ENCODE measurements at regions not wholly inside any gene's neighbourhood (a gene's known extent, or its start where the extent isn't known, plus 50 kb on each side); places are given as distances from the start of the nearest gene placed in this dataset.

- TF ChIP-seq CTCF (IDR thresholded peaks at IDR 0.05; ENCODE audit: control extremely low read depth, extremely low read depth, low read depth, missing control alignments), result no peak
- no peak for DNase-seq (ENCODE audit: extremely low spot score)
- ChIA-PET CTCF (no interaction called here), POLR2A (no interaction called here)
Observed at GRCh38 chr5:15433709-15434108, 66.3 kb upstream of the FBXL7 start.

- CTCF ChIA-PET, result interaction anchor here (1.2 kb wide), 2 partner anchors 9 to 38 kb away, joined by 3 read pairs; no protein-coding TSS in a partner anchor
- POLR2A ChIA-PET, result interaction anchor here (0.7 kb wide), 1 partner anchor 9 kb away, joined by 3 read pairs; no protein-coding TSS in a partner anchor
- DNase-seq (ENCODE audit: extremely low spot score), result no peak
- TF ChIP-seq CTCF (IDR thresholded peaks at IDR 0.05; ENCODE audit: control extremely low read depth, extremely low read depth, low read depth, missing control alignments), result no peak
Observed at GRCh38 chr5:15431923-15432322, 68.1 kb upstream of the FBXL7 start.

- TF ChIP-seq CTCF (IDR thresholded peaks at IDR 0.05; ENCODE audit: control extremely low read depth, extremely low read depth, low read depth, missing control alignments), result no peak
- ChIA-PET POLR2A (no interaction called here), CTCF (interaction anchor here (1.0 to 1.4 kb wide), 3 partner anchors 9 to 13 kb away, joined by 3 to 4 read pairs (median 3); no protein-coding TSS in a partner anchor)
- DNase-seq (ENCODE audit: extremely low spot score), result no peak
Observed at GRCh38 chr5:15425766-15426165, 74.2 kb upstream of the FBXL7 start.

GRCh38 chr5:15424769-15425168, 75.2 kb upstream of the FBXL7 start:
- POLR2A ChIA-PET, result no interaction called here
- no peak for DNase-seq (ENCODE audit: extremely low spot score)
- TF ChIP-seq CTCF (IDR thresholded peaks at IDR 0.05; ENCODE audit: control extremely low read depth, extremely low read depth, low read depth, missing control alignments), result no peak
- CTCF ChIA-PET, result interaction anchor here (1.0 to 1.2 kb wide), 2 partner anchors 8 to 14 kb away, joined by 3 read pairs; no protein-coding TSS in a partner anchor

GRCh38 chr5:15421921-15422412, 78.0 kb upstream of the FBXL7 start:
- no peak for DNase-seq (ENCODE audit: extremely low spot score)
- ChIA-PET CTCF (no interaction called here), POLR2A (no interaction called here)
- no peak for TF ChIP-seq CTCF (IDR thresholded peaks at IDR 0.05; ENCODE audit: control extremely low read depth, extremely low read depth, low read depth, missing control alignments)

- TF ChIP-seq CTCF (IDR thresholded peaks at IDR 0.05; ENCODE audit: control extremely low read depth, extremely low read depth, low read depth, missing control alignments), result no peak
- ChIA-PET CTCF (no interaction called here), POLR2A (no interaction called here)
- DNase-seq (ENCODE audit: extremely low spot score), result no peak
Observed at GRCh38 chr5:15421381-15421780, 78.6 kb upstream of the FBXL7 start.

Data from GM10248 (cell line).